Trophoblast cell (in vitro differentiated cells and primary cell): ENCODE measurements at regions not wholly inside any gene's neighbourhood (a gene's known extent, or its start where the extent isn't known, plus 50 kb on each side); places are given as distances from the start of the nearest gene placed in this dataset.

Experiments
- DNase-seq, 2 donors: peaks; one replicate each; pipeline ENCODE4 v3.0.0-alpha.2; 2016
- H2AFZ ChIP-seq: 2 replicates; pipeline ENCODE4 v1.6.1; 2013; ENCODE audit warnings: low read length, moderate library complexity, mild to moderate bottlenecking; ENCODE audit not compliant: insufficient read depth, poor library complexity
- H2AK5ac ChIP-seq: 2 replicates; pipeline ENCODE4 v1.6.1; 2013; ENCODE audit warnings: mild to moderate bottlenecking, low read length
- H2BK120ac ChIP-seq: 2 replicates; pipeline ENCODE4 v1.6.1; 2013; ENCODE audit warnings: low read length, mild to moderate bottlenecking, moderate library complexity; ENCODE audit not compliant: insufficient read depth, poor library complexity
- H2BK12ac ChIP-seq: 2 replicates; pipeline ENCODE4 v1.6.1; 2013; ENCODE audit warnings: mild to moderate bottlenecking, low read length, moderate library complexity
- H2BK5ac ChIP-seq: 2 replicates; pipeline ENCODE4 v1.6.1; 2013; ENCODE audit warnings: low read length, low read depth, moderate library complexity, mild to moderate bottlenecking; ENCODE audit not compliant: poor library complexity
- H3K14ac ChIP-seq: 2 replicates; pipeline ENCODE4 v1.6.1; 2013; ENCODE audit warnings: mild to moderate bottlenecking, low read length
- H3K18ac ChIP-seq: 2 replicates; pipeline ENCODE4 v1.6.1; 2013; ENCODE audit warnings: mild to moderate bottlenecking, low read length
- H3K23ac ChIP-seq: 2 replicates; pipeline ENCODE4 v1.6.1; 2013; ENCODE audit warnings: low read length
- H3K27ac ChIP-seq: 2 replicates; pipeline ENCODE4 v1.5.1; 2013; ENCODE audit warnings: low read depth, mild to moderate bottlenecking, inconsistent platforms, low read length, moderate library complexity
- H3K27me3 ChIP-seq: 2 replicates; pipeline ENCODE4 v1.6.1; 2013; ENCODE audit warnings: inconsistent platforms, mild to moderate bottlenecking, low read length, moderate library complexity; ENCODE audit not compliant: insufficient read depth
- H3K36me3 ChIP-seq, 2 experiments: 1 replicate in 1 of 2; 2 replicates in 1 of 2; pipeline ENCODE4 v1.6.1; 2013; ENCODE audit warnings: low read length in 2 of 2, mild to moderate bottlenecking in 2 of 2, moderate library complexity in 1 of 2; ENCODE audit not compliant: insufficient read depth in 2 of 2, control insufficient read depth in 1 of 2
- H3K4ac ChIP-seq: 2 replicates; pipeline ENCODE4 v1.6.1; 2013; ENCODE audit warnings: low read depth, mild to moderate bottlenecking, low read length, moderate library complexity
- H3K4me1 ChIP-seq, 2 experiments: 1 replicate in 1 of 2; 2 replicates in 1 of 2; pipeline ENCODE4 v1.6.1; 2013; ENCODE audit warnings: low read length in 2 of 2, mild to moderate bottlenecking in 2 of 2, moderate library complexity in 1 of 2; ENCODE audit not compliant: insufficient read depth in 2 of 2, control insufficient read depth in 1 of 2
- H3K4me2 ChIP-seq: 2 replicates; pipeline ENCODE4 v1.6.1; 2013; ENCODE audit warnings: inconsistent platforms, mild to moderate bottlenecking, low read length, moderate library complexity
- H3K4me3 ChIP-seq: 2 replicates; pipeline ENCODE4 v1.5.1; 2013; ENCODE audit warnings: mild to moderate bottlenecking, low read depth, low read length, inconsistent platforms
- H3K79me1 ChIP-seq: one replicate; pipeline ENCODE4 v1.6.1; 2013; ENCODE audit warnings: low read length
- H3K79me2 ChIP-seq: 2 replicates; pipeline ENCODE4 v1.6.1; 2013; ENCODE audit warnings: low read length, mild to moderate bottlenecking; ENCODE audit not compliant: control insufficient read depth, insufficient read depth, poor library complexity
- H3K9ac ChIP-seq: 2 replicates; pipeline ENCODE4 v1.6.1; 2013; ENCODE audit warnings: mild to moderate bottlenecking, low read length
- H3K9me3 ChIP-seq: 2 replicates; pipeline ENCODE4 v1.6.1; 2013; ENCODE audit warnings: low read depth, mild to moderate bottlenecking, control low read depth, inconsistent platforms, low read length; ENCODE audit not compliant: insufficient read depth
- H4K12ac ChIP-seq: 2 replicates; pipeline ENCODE4 v1.6.1; 2013; ENCODE audit warnings: low read depth, mild to moderate bottlenecking, low read length, moderate library complexity
- H4K8ac ChIP-seq: 2 replicates; pipeline ENCODE4 v1.6.1; 2013; ENCODE audit warnings: low read depth, mild to moderate bottlenecking, low read length, moderate library complexity
- H4K91ac ChIP-seq: one replicate; pipeline ENCODE4 v1.6.1; 2013; ENCODE audit warnings: low read depth, mild to moderate bottlenecking, low read length, moderate library complexity
- WGBS: extraction: QIAGEN DNeasy Blood & Tissue Kit; methylation state at CpG from one replicate; pipeline ENCODE4 v1.1.7; 2013; ENCODE audit warnings: missing lambda C conversion rate; ENCODE audit not compliant: insufficient read length, insufficient coverage; ENCODE audit errors: extremely low coverage; 5-methylcytosine and 5-hydroxymethylcytosine counted together

- H3K4me2 ChIP-seq: no peak overlapping the region
- H3K79me1 ChIP-seq: no peaks in the 10 kb centered on the region
- no peak overlapping the region for H4K8ac ChIP-seq
- no peak overlapping the region for H3K4me3 ChIP-seq
- no peak overlapping the region for H3K27ac ChIP-seq
- no peak overlapping the region for H4K91ac ChIP-seq
- no CpG with 5 or more reads among the region's 1 CpG for WGBS
- no peak overlapping the region for H4K12ac ChIP-seq
- H3K9me3 ChIP-seq: no peaks in the 10 kb centered on the region
- no peak overlapping the region for H3K14ac ChIP-seq
- no peaks in the 10 kb centered on the region for H3K4me1 ChIP-seq
- H3K27me3 ChIP-seq: no peaks in the 10 kb centered on the region
- no peak overlapping the region for H3K18ac ChIP-seq
- H2BK12ac ChIP-seq: no peak overlapping the region
- H3K79me2 ChIP-seq: no peaks in the 10 kb centered on the region
- H2AK5ac ChIP-seq: no peak overlapping the region
- no peak overlapping the region for H3K23ac ChIP-seq
- no peaks in the 10 kb centered on the region for H3K36me3 ChIP-seq
- H2BK5ac ChIP-seq: no peak overlapping the region
- no peak overlapping the region for H2BK120ac ChIP-seq
- H3K4ac ChIP-seq: no peak overlapping the region
- no peak overlapping the region for H2AFZ ChIP-seq
- no peak for DNase-seq
- H3K9ac ChIP-seq: no peak overlapping the region
These were observed 394.8 kb downstream of the KLF12 start for GRCh38 chr13:73739394-73739793.

GRCh38 chr13:73738626-73739025 is 395.6 kb downstream of the KLF12 start:
- H3K79me2 ChIP-seq: no peaks in the 10 kb centered on the region
- H3K4me1 ChIP-seq: no peaks in the 10 kb centered on the region
- H2AFZ ChIP-seq: no peak overlapping the region
- no peak overlapping the region for H3K4me3 ChIP-seq
- H2BK120ac ChIP-seq: no peak overlapping the region
- no peak overlapping the region for H3K27ac ChIP-seq
- no peak overlapping the region for H2BK12ac ChIP-seq
- no peaks in the 10 kb centered on the region for H3K27me3 ChIP-seq
- H4K91ac ChIP-seq: no peak overlapping the region
- no peaks in the 10 kb centered on the region for H3K9me3 ChIP-seq
- no peak overlapping the region for H3K23ac ChIP-seq
- no CpG with 5 or more reads among the region's 5 CpGs for WGBS
- no peak overlapping the region for H3K18ac ChIP-seq
- no peak overlapping the region for H4K8ac ChIP-seq
- H3K4ac ChIP-seq: no peak overlapping the region
- H3K9ac ChIP-seq: no peak overlapping the region
- H3K79me1 ChIP-seq: no peaks in the 10 kb centered on the region
- no peak for DNase-seq
- no peaks in the 10 kb centered on the region for H3K36me3 ChIP-seq
- H2BK5ac ChIP-seq: no peak overlapping the region
- H4K12ac ChIP-seq: no peak overlapping the region
- no peak overlapping the region for H3K14ac ChIP-seq
- no peak overlapping the region for H2AK5ac ChIP-seq
- no peak overlapping the region for H3K4me2 ChIP-seq

- Histone ChIP-seq H4K12ac (no peak overlapping the region), H3K9me3 (no peaks in the 10 kb centered on the region), H3K9ac (no peak overlapping the region), H3K18ac (no peak overlapping the region), H3K79me2 (no peaks in the 10 kb centered on the region), H3K14ac (no peak overlapping the region), H2BK120ac (no peak overlapping the region), H4K8ac (no peak overlapping the region), H4K91ac (no peak overlapping the region), H3K4me1 (no peaks in the 10 kb centered on the region), H3K27ac (no peak overlapping the region), H3K36me3 (no peaks in the 10 kb centered on the region), H3K4me2 (no peak overlapping the region), H2AFZ (no peak overlapping the region), H3K27me3 (no peaks in the 10 kb centered on the region), H2AK5ac (no peak overlapping the region), H3K23ac (no peak overlapping the region), H2BK5ac (no peak overlapping the region), H3K4ac (no peak overlapping the region), H3K4me3 (no peak overlapping the region), H2BK12ac (no peak overlapping the region), H3K79me1 (no peaks in the 10 kb centered on the region)
- DNase-seq: no peak
- WGBS: no CpG with 5 or more reads among the region's 2 CpGs
These were observed 397.0 kb downstream of the KLF12 start for GRCh38 chr13:73737214-73737613.

DNA sequence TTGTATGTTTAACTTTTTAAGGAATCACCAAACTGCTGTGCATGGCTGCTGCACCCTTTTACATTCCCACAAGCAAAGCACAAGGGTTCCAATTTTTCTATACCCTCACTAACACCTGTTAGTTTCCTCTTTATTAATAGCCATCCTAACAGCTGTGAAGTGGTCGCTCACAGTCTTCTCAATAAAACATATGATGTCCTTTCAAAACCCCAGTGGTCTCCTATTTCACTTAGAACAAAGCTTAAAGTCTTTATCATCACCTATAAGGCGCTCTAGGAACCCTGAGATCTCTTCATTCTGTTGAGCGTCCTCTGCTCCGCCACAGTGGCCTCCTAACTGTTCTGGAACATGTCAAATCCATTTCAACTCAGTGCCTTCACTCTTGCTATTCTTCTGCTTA is 400.5 kb downstream of the KLF12 start:
- H2BK5ac ChIP-seq: no peak overlapping the region
- no peak overlapping the region for H2AFZ ChIP-seq
- no peak overlapping the region for H3K27ac ChIP-seq
- no peak overlapping the region for H4K91ac ChIP-seq
- no peak overlapping the region for H4K8ac ChIP-seq
- no peak overlapping the region for H4K12ac ChIP-seq
- no peaks in the 10 kb centered on the region for H3K4me1 ChIP-seq
- H3K9me3 ChIP-seq: no peaks in the 10 kb centered on the region
- DNase-seq: no peak
- H2BK12ac ChIP-seq: no peak overlapping the region
- H3K79me2 ChIP-seq: no peaks in the 10 kb centered on the region
- no CpG with 5 or more reads among the region's 4 CpGs for whole genome bisulfite sequencing
- H3K4me2 ChIP-seq: no peak overlapping the region
- no peak overlapping the region for H3K4me3 ChIP-seq
- H2BK120ac ChIP-seq: no peak overlapping the region
- no peak overlapping the region for H3K4ac ChIP-seq
- H3K18ac ChIP-seq: no peak overlapping the region
- H3K9ac ChIP-seq: no peak overlapping the region
- no peak overlapping the region for H3K23ac ChIP-seq
- no peaks in the 10 kb centered on the region for H3K79me1 ChIP-seq
- no peaks in the 10 kb centered on the region for H3K27me3 ChIP-seq
- no peak overlapping the region for H2AK5ac ChIP-seq
- H3K14ac ChIP-seq: no peak overlapping the region
- H3K36me3 ChIP-seq: no peaks in the 10 kb centered on the region
